ENCODE measurements at regions not wholly inside any gene's neighbourhood (a gene's known extent, or its start where the extent isn't known, plus 50 kb on each side); places are given as distances from the start of the nearest gene placed in this dataset.
A peak's percentile ranks its signal among the peaks of the same experiment; 100 is the strongest.
"Not testable (repeated sequence)": the region's sequence is repeated elsewhere in the genome, so short reads cannot be mapped to it uniquely, and the experiment has no call there.

GRCh38 chr5:25285136-25285535 is 640.4 kb upstream of the CDH10 start:
- no peak for DNase-seq
- H3K36me3 ChIP-seq (ENCODE audit: control insufficient read depth in 4 of 4, insufficient read depth in 4 of 4, low read length in 3 of 4), result no peaks in the 10 kb centered on the region
- WGBS (ENCODE audit: insufficient coverage), result 89% methylated on average over 1 of the region's 3 CpGs
- POLR2A ChIA-PET, result no interaction called here
- H3K9me3 ChIP-seq (ENCODE audit: control extremely low read depth in 1 of 5, control insufficient read depth in 4 of 5, insufficient read depth in 2 of 5, low read depth in 1 of 5, low read length in 4 of 5), result no peaks in the 10 kb centered on the region
- H3K4me1 ChIP-seq (ENCODE audit: control extremely low read depth in 1 of 4, control insufficient read depth in 4 of 4, insufficient read depth in 4 of 4, low read length in 3 of 4), result no peaks in the 10 kb centered on the region
- no peaks in the 10 kb centered on the region for H3K27me3 ChIP-seq (replicated peaks in 2 of 5; ENCODE audit: control insufficient read depth in 4 of 5, insufficient read depth in 5 of 5, low read length in 4 of 5)
- H3K27ac ChIP-seq (ENCODE audit: insufficient read depth in 1 of 2, low read depth in 1 of 2, low read length in 2 of 2, poor library complexity in 1 of 2, severe bottlenecking in 2 of 2), result no peak overlapping the region
- CTCF ChIA-PET, result no interaction called here
- H3K4me3 ChIP-seq (ENCODE audit: control insufficient read depth in 1 of 7, extremely low read depth in 1 of 7, insufficient read depth in 4 of 7, low read depth in 2 of 7, low read length in 6 of 7), result no peak overlapping the region

- H3K27ac ChIP-seq (ENCODE audit: insufficient read depth in 1 of 2, low read depth in 1 of 2, low read length in 2 of 2, poor library complexity in 1 of 2, severe bottlenecking in 2 of 2); POLR2A ChIA-PET; CTCF ChIA-PET; DNase-seq; H3K27me3 ChIP-seq (replicated peaks in 2 of 5; ENCODE audit: control insufficient read depth in 4 of 5, insufficient read depth in 5 of 5, low read length in 4 of 5); H3K4me1 ChIP-seq (ENCODE audit: control extremely low read depth in 1 of 4, control insufficient read depth in 4 of 4, insufficient read depth in 4 of 4, low read length in 3 of 4); H3K36me3 ChIP-seq (ENCODE audit: control insufficient read depth in 4 of 4, insufficient read depth in 4 of 4, low read length in 3 of 4); H3K9me3 ChIP-seq (ENCODE audit: control extremely low read depth in 1 of 5, control insufficient read depth in 4 of 5, insufficient read depth in 2 of 5, low read depth in 1 of 5, low read length in 4 of 5); H3K4me3 ChIP-seq (ENCODE audit: control insufficient read depth in 1 of 7, extremely low read depth in 1 of 7, insufficient read depth in 4 of 7, low read depth in 2 of 7, low read length in 6 of 7): not testable (repeated sequence)
- 98% methylated on average over 11 of the region's 14 CpGs for WGBS (ENCODE audit: insufficient coverage)
Observed at GRCh38 chr5:25263507-25263906, 618.7 kb upstream of the CDH10 start.

GRCh38 chr5:25262221-25262620 is 617.4 kb upstream of the CDH10 start:
- Histone ChIP-seq H3K4me3 (ENCODE audit: control insufficient read depth in 1 of 7, extremely low read depth in 1 of 7, insufficient read depth in 4 of 7, low read depth in 2 of 7, low read length in 6 of 7) (no peak overlapping the region), H3K27ac (ENCODE audit: insufficient read depth in 1 of 2, low read depth in 1 of 2, low read length in 2 of 2, poor library complexity in 1 of 2, severe bottlenecking in 2 of 2) (no peak overlapping the region), H3K36me3 (ENCODE audit: control insufficient read depth in 4 of 4, insufficient read depth in 4 of 4, low read length in 3 of 4) (no peaks in the 10 kb centered on the region), H3K27me3 (replicated peaks in 2 of 5; ENCODE audit: control insufficient read depth in 4 of 5, insufficient read depth in 5 of 5, low read length in 4 of 5) (no peaks in the 10 kb centered on the region), H3K9me3 (ENCODE audit: control extremely low read depth in 1 of 5, control insufficient read depth in 4 of 5, insufficient read depth in 2 of 5, low read depth in 1 of 5, low read length in 4 of 5) (peaks cover 0 to 1% (median 0%) of the 10 kb centered on the region in 5 experiments), H3K4me1 (ENCODE audit: control extremely low read depth in 1 of 4, control insufficient read depth in 4 of 4, insufficient read depth in 4 of 4, low read length in 3 of 4) (no peaks in the 10 kb centered on the region)
- POLR2A ChIA-PET, result no interaction called here
- CTCF ChIA-PET, result no interaction called here
- WGBS (ENCODE audit: insufficient coverage), result no CpG with 5 or more reads among the region's 2 CpGs
- DNase-seq, result no peak

GRCh38 chr5:25255128-25255527 is 610.4 kb upstream of the CDH10 start:
- no peaks in the 10 kb centered on the region for H3K36me3 ChIP-seq (ENCODE audit: control insufficient read depth in 4 of 4, insufficient read depth in 4 of 4, low read length in 3 of 4)
- no peak overlapping the region for H3K27ac ChIP-seq (ENCODE audit: insufficient read depth in 1 of 2, low read depth in 1 of 2, low read length in 2 of 2, poor library complexity in 1 of 2, severe bottlenecking in 2 of 2)
- POLR2A ChIA-PET, result no interaction called here
- WGBS (ENCODE audit: insufficient coverage), result no CpG with 5 or more reads among the region's 1 CpG
- peaks cover 0 to 5% (median 2%) of the 10 kb centered on the region in 4 experiments for H3K4me1 ChIP-seq (ENCODE audit: control extremely low read depth in 1 of 4, control insufficient read depth in 4 of 4, insufficient read depth in 4 of 4, low read length in 3 of 4)
- no peaks in the 10 kb centered on the region for H3K9me3 ChIP-seq (ENCODE audit: control extremely low read depth in 1 of 5, control insufficient read depth in 4 of 5, insufficient read depth in 2 of 5, low read depth in 1 of 5, low read length in 4 of 5)
- H3K27me3 ChIP-seq (replicated peaks in 2 of 5; ENCODE audit: control insufficient read depth in 4 of 5, insufficient read depth in 5 of 5, low read length in 4 of 5), result no peaks in the 10 kb centered on the region
- CTCF ChIA-PET, result no interaction called here
- H3K4me3 ChIP-seq (ENCODE audit: control insufficient read depth in 1 of 7, extremely low read depth in 1 of 7, insufficient read depth in 4 of 7, low read depth in 2 of 7, low read length in 6 of 7), result no peak overlapping the region
- DNase-seq, result peak in 2 of 3 donors; percentile 7 to 19

GRCh38 chr5:25241981-25242380 is 597.2 kb upstream of the CDH10 start:
- 60% methylated on average over 2 of the region's 4 CpGs for WGBS (ENCODE audit: insufficient coverage)
- H3K4me3 ChIP-seq (ENCODE audit: control insufficient read depth in 1 of 7, extremely low read depth in 1 of 7, insufficient read depth in 4 of 7, low read depth in 2 of 7, low read length in 6 of 7), result no peak overlapping the region

GRCh38 chr5:25238720-25239119 is 593.9 kb upstream of the CDH10 start:
- DNase-seq; H3K4me3 ChIP-seq (ENCODE audit: control insufficient read depth in 1 of 7, extremely low read depth in 1 of 7, insufficient read depth in 4 of 7, low read depth in 2 of 7, low read length in 6 of 7); H3K36me3 ChIP-seq (ENCODE audit: control insufficient read depth in 4 of 4, insufficient read depth in 4 of 4, low read length in 3 of 4); H3K9me3 ChIP-seq (ENCODE audit: control extremely low read depth in 1 of 5, control insufficient read depth in 4 of 5, insufficient read depth in 2 of 5, low read depth in 1 of 5, low read length in 4 of 5); H3K27me3 ChIP-seq (replicated peaks in 2 of 5; ENCODE audit: control insufficient read depth in 4 of 5, insufficient read depth in 5 of 5, low read length in 4 of 5); H3K27ac ChIP-seq (ENCODE audit: insufficient read depth in 1 of 2, low read depth in 1 of 2, low read length in 2 of 2, poor library complexity in 1 of 2, severe bottlenecking in 2 of 2); POLR2A ChIA-PET; H3K4me1 ChIP-seq (ENCODE audit: control extremely low read depth in 1 of 4, control insufficient read depth in 4 of 4, insufficient read depth in 4 of 4, low read length in 3 of 4): not testable (repeated sequence)
- CTCF ChIA-PET, result interaction anchor here (0.6 kb wide), 1 partner anchor 737 kb away, joined by 3 read pairs; no protein-coding TSS in a partner anchor
- WGBS (ENCODE audit: insufficient coverage), result 100% methylated on average over 2 of the region's 4 CpGs

More at GRCh38 chr5:25241981-25242380, 597.2 kb upstream of the CDH10 start:
- Histone ChIP-seq H3K27ac (ENCODE audit: insufficient read depth in 1 of 2, low read depth in 1 of 2, low read length in 2 of 2, poor library complexity in 1 of 2, severe bottlenecking in 2 of 2) (no peak overlapping the region), H3K9me3 (ENCODE audit: control extremely low read depth in 1 of 5, control insufficient read depth in 4 of 5, insufficient read depth in 2 of 5, low read depth in 1 of 5, low read length in 4 of 5) (no peaks in the 10 kb centered on the region), H3K27me3 (replicated peaks in 2 of 5; ENCODE audit: control insufficient read depth in 4 of 5, insufficient read depth in 5 of 5, low read length in 4 of 5) (no peaks in the 10 kb centered on the region), H3K4me1 (ENCODE audit: control extremely low read depth in 1 of 4, control insufficient read depth in 4 of 4, insufficient read depth in 4 of 4, low read length in 3 of 4) (no peaks in the 10 kb centered on the region), H3K36me3 (ENCODE audit: control insufficient read depth in 4 of 4, insufficient read depth in 4 of 4, low read length in 3 of 4) (no peaks in the 10 kb centered on the region)
- POLR2A ChIA-PET, result no interaction called here
- CTCF ChIA-PET, result no interaction called here
- DNase-seq, result no peak

- Histone ChIP-seq H3K4me3 (ENCODE audit: control insufficient read depth in 1 of 7, extremely low read depth in 1 of 7, insufficient read depth in 4 of 7, low read depth in 2 of 7, low read length in 6 of 7) (no peak overlapping the region), H3K27ac (ENCODE audit: insufficient read depth in 1 of 2, low read depth in 1 of 2, low read length in 2 of 2, poor library complexity in 1 of 2, severe bottlenecking in 2 of 2) (no peak overlapping the region), H3K9me3 (ENCODE audit: control extremely low read depth in 1 of 5, control insufficient read depth in 4 of 5, insufficient read depth in 2 of 5, low read depth in 1 of 5, low read length in 4 of 5) (no peaks in the 10 kb centered on the region), H3K4me1 (ENCODE audit: control extremely low read depth in 1 of 4, control insufficient read depth in 4 of 4, insufficient read depth in 4 of 4, low read length in 3 of 4) (no peaks in the 10 kb centered on the region), H3K36me3 (ENCODE audit: control insufficient read depth in 4 of 4, insufficient read depth in 4 of 4, low read length in 3 of 4) (no peaks in the 10 kb centered on the region), H3K27me3 (replicated peaks in 2 of 5; ENCODE audit: control insufficient read depth in 4 of 5, insufficient read depth in 5 of 5, low read length in 4 of 5) (no peaks in the 10 kb centered on the region)
- no peak for DNase-seq
- CTCF ChIA-PET, result no interaction called here
- 97% methylated on average over 8 of the region's 10 CpGs for WGBS (ENCODE audit: insufficient coverage)
- POLR2A ChIA-PET, result no interaction called here
Observed at GRCh38 chr5:25224316-25224982, 579.7 kb upstream of the CDH10 start.
